HEK293T (cell line): ENCODE measurements at regions not wholly inside any gene's neighbourhood (a gene's known extent, or its start where the extent isn't known, plus 50 kb on each side); places are given as distances from the start of the nearest gene placed in this dataset.

ENCODE experiments used
- ARNT ChIP-seq: fragments of 450-650 bp; IDR thresholded peaks from 2 replicates; pipeline ENCODE4 v1.6.1; 2017; ENCODE audit warnings: mild to moderate bottlenecking
- BHLHE40 ChIP-seq: fragments of 450-650 bp; IDR thresholded peaks from 2 replicates; pipeline ENCODE4 v1.6.1; 2016; ENCODE audit warnings: mild to moderate bottlenecking, moderate library complexity, borderline replicate concordance
- ELF4 ChIP-seq: fragments of 450-650 bp; IDR thresholded peaks from 2 replicates; pipeline ENCODE4 v1.6.1; 2017; ENCODE audit warnings: antibody characterized with exemption
- FOXK2 ChIP-seq: fragments of 450-650 bp; IDR thresholded peaks from 2 replicates; pipeline ENCODE4 v1.6.1; 2016; ENCODE audit warnings: mild to moderate bottlenecking
- FOXM1 ChIP-seq: fragments of 450-650 bp; IDR thresholded peaks from 2 replicates; pipeline ENCODE4 v1.6.1; 2017; ENCODE audit warnings: mild to moderate bottlenecking, borderline replicate concordance
- HDGF ChIP-seq: fragments of 450-650 bp; IDR thresholded peaks from 2 replicates; pipeline ENCODE4 v1.6.1; 2017; ENCODE audit warnings: antibody characterized with exemption, borderline replicate concordance
- L3MBTL2 ChIP-seq: fragments of 450-650 bp; conservative IDR thresholded peaks from 2 replicates; pipeline ENCODE4 v1.6.1; 2016; ENCODE audit warnings: mild to moderate bottlenecking
- SP1 ChIP-seq: fragments of 450-650 bp; IDR thresholded peaks from 2 replicates; pipeline ENCODE4 v1.6.1; 2017
- SUZ12 ChIP-seq: fragments of 450-650 bp; IDR thresholded peaks from 2 replicates; pipeline ENCODE4 v1.6.1; 2016; ENCODE audit warnings: mild to moderate bottlenecking
- TARDBP ChIP-seq: fragments of 450-650 bp; IDR thresholded peaks from 2 replicates; pipeline ENCODE4 v1.6.1; 2016
- ZNF384 ChIP-seq: fragments of 450-650 bp; IDR thresholded peaks from 2 replicates; pipeline ENCODE4 v1.6.1; 2016

DNA sequence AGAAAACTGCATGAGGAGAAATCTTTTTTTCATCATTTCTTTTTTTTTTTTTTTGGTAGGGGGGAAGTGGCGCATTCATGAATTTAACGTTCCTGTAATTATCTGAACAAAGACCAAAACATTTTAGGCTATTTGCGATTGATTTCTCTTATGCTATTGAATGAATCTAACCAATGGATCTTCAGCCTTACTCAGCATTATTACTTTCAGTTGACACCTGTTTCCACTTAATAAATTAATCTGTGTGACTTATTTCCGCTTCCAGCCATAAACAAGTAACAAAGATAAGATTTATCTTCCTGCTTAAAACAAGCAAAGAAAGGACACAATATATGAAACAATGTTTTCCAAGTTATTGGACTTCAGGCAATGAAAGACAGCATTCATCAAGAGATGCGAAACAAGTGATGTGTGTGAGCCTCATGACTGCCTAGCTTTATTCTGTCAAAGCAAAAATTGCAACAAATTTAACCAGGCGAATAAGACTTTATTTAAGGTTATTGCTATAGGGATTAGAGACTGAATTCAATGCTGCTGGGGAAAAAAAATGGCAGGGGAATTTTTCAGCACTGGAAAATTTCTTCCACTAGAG, 1026.9 kb downstream of the LRFN5 start:
- TF ChIP-seq SUZ12 (no peak), HDGF (no peak), SP1 (no peak), ZNF384 (no peak), ARNT (no peak), BHLHE40 (no peak), L3MBTL2 (no peak), FOXM1 (no peak), TARDBP (no peak), ELF4 (no peak), FOXK2 (no peak)
